H1 (cell line): ENCODE measurements at regions not wholly inside any gene's neighbourhood (a gene's known extent, or its start where the extent isn't known, plus 50 kb on each side); places are given as distances from the start of the nearest gene placed in this dataset.

Experiments used
- CTCF ChIA-PET: fragments of 300-600 bp; sonication (Branson Sonifier 250); formaldehyde crosslinking; loops from one replicate; lab custom pipeline; 2021; ENCODE audit not compliant: partially characterized antibody; lab: Charles Lee
- POLR2A ChIA-PET: fragments of 300-600 bp; sonication (Branson Sonifier 250); formaldehyde crosslinking; loops from one replicate; lab custom pipeline; 2021; ENCODE audit warnings: inconsistent platforms; ENCODE audit not compliant: partially characterized antibody; lab: Charles Lee
- DNase-seq, 2 experiments: peaks; one replicate each; pipeline versions ENCODE4 v3.0.0 to v3.0.0-alpha.2; 2010 to 2022; ENCODE audit warnings: low spot score in 2 of 2, low read depth in 1 of 2, mixed read lengths in 1 of 2
- FAIRE-seq: peaks from 2 replicates; lab custom pipeline; 2011; peaks lifted over from hg19 to GRCh38; lab: Jason Lieb, UNC
- H2AFZ ChIP-seq: 2 replicates; pipeline ENCODE4 v1.8.1; 2012; ENCODE audit warnings: low read length, inconsistent platforms
- H2AK5ac ChIP-seq: 2 replicates; pipeline ENCODE4 v1.6.1; 2013; ENCODE audit warnings: low read depth, low read length
- H2BK120ac ChIP-seq: replicated peaks from 2 replicates; pipeline ENCODE3; 2013; ENCODE audit warnings: low read depth, low read length, inconsistent platforms
- H2BK12ac ChIP-seq: 2 replicates; pipeline ENCODE4 v1.6.1; 2013; ENCODE audit warnings: low read depth, low read length
- H2BK15ac ChIP-seq: 2 replicates; pipeline ENCODE4 v1.6.1; 2013; ENCODE audit warnings: low read length
- H2BK20ac ChIP-seq: 2 replicates; pipeline ENCODE4 v1.6.1; 2013; ENCODE audit warnings: low read length
- H2BK5ac ChIP-seq: 2 replicates; pipeline ENCODE4 v1.6.1; 2013; ENCODE audit warnings: low read depth, low read length
- H3K14ac ChIP-seq: 2 replicates; pipeline ENCODE4 v1.6.1; 2013; ENCODE audit warnings: inconsistent platforms; ENCODE audit not compliant: insufficient read length
- H3K18ac ChIP-seq: 2 replicates; pipeline ENCODE4 v1.6.1; 2013; ENCODE audit warnings: low read length; ENCODE audit errors: extremely low read depth
- H3K23ac ChIP-seq: 2 replicates; pipeline ENCODE4 v1.6.1; 2013; ENCODE audit warnings: inconsistent platforms; ENCODE audit not compliant: insufficient read length
- H3K23me2 ChIP-seq: 2 replicates; pipeline ENCODE4 v1.6.1; 2013; ENCODE audit warnings: low read depth, low read length
- H3K27ac ChIP-seq: 2 replicates; pipeline ENCODE4 v1.6.1; 2011; ENCODE audit warnings: low read depth, low read length, inconsistent platforms
- H3K27me3 ChIP-seq, 4 experiments: replicated peaks in 1 of 4; 1 replicate in 1 of 4; 2 replicates in 3 of 4; pipeline versions ENCODE4 v1.6.1 to v1.8.1; 2011 to 2013; ENCODE audit warnings: low read length in 3 of 4, mild to moderate bottlenecking in 3 of 4, inconsistent platforms in 2 of 4, mixed read lengths in 2 of 4, moderate library complexity in 1 of 4; ENCODE audit not compliant: control insufficient read depth in 3 of 4, insufficient read depth in 3 of 4; ENCODE audit errors: extremely low read depth in 1 of 4
- H3K36me3 ChIP-seq, 4 experiments: 2 replicates each; pipeline versions ENCODE4 v1.6.1 to v1.8.1; 2011 to 2013; ENCODE audit warnings: mild to moderate bottlenecking in 4 of 4, low read length in 3 of 4, moderate library complexity in 2 of 4, control low read depth in 1 of 4, inconsistent platforms in 1 of 4; ENCODE audit not compliant: insufficient read depth in 4 of 4, control insufficient read depth in 2 of 4
- H3K4ac ChIP-seq: replicated peaks from 2 replicates; pipeline ENCODE3; 2013; ENCODE audit warnings: low read length, low read depth, mixed read lengths, inconsistent platforms; ENCODE audit not compliant: insufficient read length
- H3K4me1 ChIP-seq, 4 experiments: replicated peaks in 1 of 4; 1 replicate in 1 of 4; 2 replicates in 3 of 4; pipeline versions ENCODE4 v1.6.1 to v1.8.1; 2011 to 2013; ENCODE audit warnings: low read length in 3 of 4, inconsistent platforms in 2 of 4, mixed read lengths in 1 of 4; ENCODE audit not compliant: insufficient read depth in 4 of 4, control insufficient read depth in 3 of 4
- H3K4me2 ChIP-seq, 2 experiments: 2 replicates each; pipeline versions ENCODE4 v1.6.1 to v1.8.1; 2011 to 2013; ENCODE audit warnings: low read depth in 2 of 2, low read length in 2 of 2, control low read depth in 1 of 2, inconsistent platforms in 1 of 2, mild to moderate bottlenecking in 1 of 2; ENCODE audit not compliant: insufficient read depth in 1 of 2
- H3K4me3 ChIP-seq, 4 experiments: fragments of 200-600, 300-600 bp in 1 of 4; sonication (generic), shearing (Covaris generic), sonication (Bioruptor Twin) in 1 of 4; 2 replicates each; pipeline versions ENCODE4 v1.5.1 to v1.8.1; 2011 to 2016; ENCODE audit warnings: low read length in 4 of 4, low read depth in 3 of 4, control low read depth in 2 of 4, inconsistent platforms in 2 of 4, mild to moderate bottlenecking in 2 of 4, mixed read lengths in 1 of 4, moderate library complexity in 1 of 4; ENCODE audit not compliant: insufficient read depth in 2 of 4; ENCODE audit errors: extremely low read depth in 1 of 4
- H3K56ac ChIP-seq: replicated peaks from 2 replicates; pipeline ENCODE3; 2013; ENCODE audit warnings: low read depth, mild to moderate bottlenecking, mixed read lengths, low read length, inconsistent platforms; ENCODE audit not compliant: insufficient read length
- H3K79me1 ChIP-seq: 2 replicates; pipeline ENCODE4 v1.6.1; 2013; ENCODE audit warnings: low read depth, low read length, control low read depth
- H3K79me2 ChIP-seq, 2 experiments: 2 replicates each; pipeline versions ENCODE4 v1.6.1 to v1.8.1; 2012 to 2013; ENCODE audit warnings: low read length in 2 of 2, mild to moderate bottlenecking in 2 of 2, inconsistent platforms in 1 of 2; ENCODE audit not compliant: insufficient read depth in 2 of 2, control insufficient read depth in 1 of 2
- H3K9ac ChIP-seq, 4 experiments: replicated peaks in 1 of 4; 1 replicate in 1 of 4; 2 replicates in 3 of 4; pipeline versions ENCODE4 v1.6.1 to v1.8.1; 2011 to 2013; ENCODE audit warnings: low read depth in 3 of 4, low read length in 3 of 4, control low read depth in 2 of 4, mild to moderate bottlenecking in 2 of 4, moderate library complexity in 2 of 4, inconsistent platforms in 1 of 4; ENCODE audit errors: extremely low read depth in 1 of 4
- H3K9me3 ChIP-seq, 2 experiments: 2 replicates each; pipeline versions ENCODE4 v1.6.1 to v1.8.1; 2012 to 2013; ENCODE audit warnings: mild to moderate bottlenecking in 2 of 2, moderate library complexity in 2 of 2, control low read depth in 1 of 2, inconsistent platforms in 1 of 2, low read depth in 1 of 2, low read length in 1 of 2, mixed read lengths in 1 of 2; ENCODE audit not compliant: insufficient read depth in 2 of 2
- H4K20me1 ChIP-seq, 2 experiments: replicated peaks in 1 of 2; 2 replicates each; pipeline versions ENCODE3 to v1.8.1; 2011 to 2013; ENCODE audit warnings: inconsistent platforms in 2 of 2, low read length in 2 of 2, mild to moderate bottlenecking in 1 of 2; ENCODE audit not compliant: insufficient read depth in 2 of 2, control insufficient read depth in 1 of 2
- H4K5ac ChIP-seq: 2 replicates; pipeline ENCODE4 v1.6.1; 2013; ENCODE audit warnings: low read length, low read depth, mixed read lengths, inconsistent platforms; ENCODE audit not compliant: insufficient read length
- H4K8ac ChIP-seq: 2 replicates; pipeline ENCODE4 v1.8.0; 2013; ENCODE audit warnings: mild to moderate bottlenecking, moderate library complexity, low read length, inconsistent platforms; ENCODE audit not compliant: insufficient read depth; ENCODE audit errors: extremely low read depth
- H4K91ac ChIP-seq: replicated peaks from 2 replicates; pipeline ENCODE3; 2013; ENCODE audit warnings: low read length, mixed read lengths, inconsistent platforms; ENCODE audit not compliant: insufficient read length
- FOSL1 ChIP-seq: IDR thresholded peaks from 2 replicates; pipeline ENCODE4 v1.6.1; 2011; ENCODE audit warnings: mild to moderate bottlenecking, low read depth, low read length, moderate library complexity; ENCODE audit not compliant: insufficient read depth
- TBP ChIP-seq: IDR thresholded peaks from 2 replicates; pipeline ENCODE4 v1.6.1; 2011; ENCODE audit warnings: low read depth, low read length, improper control_type of control experiment
- WGBS, 2 experiments: shearing (Covaris generic) in 1 of 2; methylation state at CpG; one replicate each; pipeline versions ENCODE4 v1.1.6 to v1.1.7; 2013 to 2015; ENCODE audit warnings: low lambda C conversion rate in 2 of 2, mixed read lengths in 2 of 2, inconsistent platforms in 1 of 2, low coverage in 1 of 2, missing lambda C conversion rate in 1 of 2; ENCODE audit not compliant: insufficient replicate concordance in 2 of 2, insufficient coverage in 1 of 2, insufficient read length in 1 of 2; ENCODE audit errors: extremely low coverage in 1 of 2, missing lambda C conversion rate in 1 of 2; 5-methylcytosine and 5-hydroxymethylcytosine counted together

GRCh38 chr2:51304311-51304710, 272.4 kb upstream of the NRXN1 start:
- Histone ChIP-seq H3K4me3 (no peak overlapping the region), H3K14ac (no peak overlapping the region), H2AK5ac (no peak overlapping the region), H3K18ac (no peak overlapping the region), H3K4ac (no peak overlapping the region), H3K23ac (no peak overlapping the region), H3K79me1 (no peaks in the 10 kb centered on the region), H3K9me3 (no peaks in the 10 kb centered on the region), H4K8ac (no peak overlapping the region), H2BK12ac (no peak overlapping the region), H4K20me1 (no peaks in the 10 kb centered on the region), H3K27ac (no peak overlapping the region), H2AFZ (no peak overlapping the region), H2BK5ac (no peak overlapping the region), H3K56ac (no peak overlapping the region), H3K9ac (no peak overlapping the region), H4K91ac (no peak overlapping the region), H3K23me2 (no peaks in the 10 kb centered on the region), H4K5ac (no peak overlapping the region), H3K4me2 (no peak overlapping the region), H2BK15ac (no peak overlapping the region), H3K4me1 (no peaks in the 10 kb centered on the region), H3K36me3 (no peaks in the 10 kb centered on the region), H3K79me2 (no peaks in the 10 kb centered on the region), H3K27me3 (no peaks in the 10 kb centered on the region), H2BK120ac (no peak overlapping the region), H2BK20ac (no peak overlapping the region)
- DNase-seq (no peak), FAIRE-seq (no peak)
- CTCF ChIA-PET = interaction anchor here (0.6 kb wide), 2 partner anchors 360 to 1784 kb away, joined by 3 read pairs; no protein-coding TSS in a partner anchor
- WGBS, 2 experiments = 74% methylated on average over 1 of the region's 1 CpG; no CpG with 5 or more reads in 1 of the 2 experiments
- TF ChIP-seq TBP (no peak), FOSL1 (no peak)
- POLR2A ChIA-PET = no interaction called here
